Liver (tissue), 3 donors: ENCODE measurements at regions not wholly inside any gene's neighbourhood (a gene's known extent, or its start where the extent isn't known, plus 50 kb on each side); places are given as distances from the start of the nearest gene placed in this dataset.

Experiments
- EGR1 ChIP-seq, 2 donors: IDR thresholded peaks; 2 replicates each; pipeline ENCODE4 v1.6.1; 2016 to 2018; ENCODE audit warnings: antibody characterized with exemption in 2 of 2, low read depth in 2 of 2
- GABPA ChIP-seq, 2 donors: IDR thresholded peaks in 1 of 2; conservative IDR thresholded peaks in 1 of 2; 2 replicates each; pipeline ENCODE4 v1.6.1; 2016; ENCODE audit warnings: antibody characterized with exemption in 2 of 2, mild to moderate bottlenecking in 1 of 2, moderate library complexity in 1 of 2
- JUND ChIP-seq, 2 donors: IDR thresholded peaks; 2 replicates each; pipeline ENCODE4 v1.6.1; 2016; ENCODE audit warnings: antibody characterized with exemption in 2 of 2
- MAX ChIP-seq: IDR thresholded peaks from 2 replicates; pipeline ENCODE4 v1.6.1; 2016; ENCODE audit warnings: antibody characterized with exemption
- RAD21 ChIP-seq, 2 donors: IDR thresholded peaks; 2 replicates each; pipeline ENCODE4 v1.6.1; 2016; ENCODE audit warnings: antibody characterized with exemption in 2 of 2, mild to moderate bottlenecking in 2 of 2
- REST ChIP-seq: IDR thresholded peaks from 2 replicates; pipeline ENCODE4 v1.6.1; 2016; ENCODE audit warnings: antibody characterized with exemption, mild to moderate bottlenecking
- TAF1 ChIP-seq: conservative IDR thresholded peaks from 2 replicates; pipeline ENCODE4 v1.6.1; 2016; ENCODE audit warnings: antibody characterized with exemption, mild to moderate bottlenecking
- YY1 ChIP-seq: IDR thresholded peaks from 2 replicates; pipeline ENCODE4 v1.6.1; 2016; ENCODE audit warnings: antibody characterized with exemption, mild to moderate bottlenecking
- TF ChIP-seq, protein P1 (sequence below): IDR thresholded peaks from 2 replicates; pipeline ENCODE4 v1.6.1; 2016; ENCODE audit warnings: antibody characterized with exemption
- TF ChIP-seq, protein P2 (sequence below): fragments of 150-350 bp; IDR thresholded peaks from 2 replicates; pipeline ENCODE4 v1.5.1; 2017; ENCODE audit warnings: improper control_type of control experiment, low read depth, low read length; ENCODE audit not compliant: missing input control
- TF ChIP-seq, protein P3 (sequence below): IDR thresholded peaks from 2 replicates; pipeline ENCODE4 v1.6.1; 2016; ENCODE audit warnings: antibody characterized with exemption
- donor health status: healthy.
- donor health status: healthy.

GRCh38 chr18:64253873-64254272 lies 105.0 kb upstream of the LINC00305 start:
- TF ChIP-seq, protein P1, sequence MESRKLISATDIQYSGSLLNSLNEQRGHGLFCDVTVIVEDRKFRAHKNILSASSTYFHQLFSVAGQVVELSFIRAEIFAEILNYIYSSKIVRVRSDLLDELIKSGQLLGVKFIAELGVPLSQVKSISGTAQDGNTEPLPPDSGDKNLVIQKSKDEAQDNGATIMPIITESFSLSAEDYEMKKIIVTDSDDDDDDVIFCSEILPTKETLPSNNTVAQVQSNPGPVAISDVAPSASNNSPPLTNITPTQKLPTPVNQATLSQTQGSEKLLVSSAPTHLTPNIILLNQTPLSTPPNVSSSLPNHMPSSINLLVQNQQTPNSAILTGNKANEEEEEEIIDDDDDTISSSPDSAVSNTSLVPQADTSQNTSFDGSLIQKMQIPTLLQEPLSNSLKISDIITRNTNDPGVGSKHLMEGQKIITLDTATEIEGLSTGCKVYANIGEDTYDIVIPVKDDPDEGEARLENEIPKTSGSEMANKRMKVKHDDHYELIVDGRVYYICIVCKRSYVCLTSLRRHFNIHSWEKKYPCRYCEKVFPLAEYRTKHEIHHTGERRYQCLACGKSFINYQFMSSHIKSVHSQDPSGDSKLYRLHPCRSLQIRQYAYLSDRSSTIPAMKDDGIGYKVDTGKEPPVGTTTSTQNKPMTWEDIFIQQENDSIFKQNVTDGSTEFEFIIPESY, result no peak
- TF ChIP-seq REST, result no peak
- no peak for TF ChIP-seq MAX
- no peak for TF ChIP-seq GABPA (IDR thresholded peaks at IDR 0.05 in 1 of 2, conservative IDR thresholded peaks at IDR 0.05 in 1 of 2)
- TF ChIP-seq, protein P2, sequence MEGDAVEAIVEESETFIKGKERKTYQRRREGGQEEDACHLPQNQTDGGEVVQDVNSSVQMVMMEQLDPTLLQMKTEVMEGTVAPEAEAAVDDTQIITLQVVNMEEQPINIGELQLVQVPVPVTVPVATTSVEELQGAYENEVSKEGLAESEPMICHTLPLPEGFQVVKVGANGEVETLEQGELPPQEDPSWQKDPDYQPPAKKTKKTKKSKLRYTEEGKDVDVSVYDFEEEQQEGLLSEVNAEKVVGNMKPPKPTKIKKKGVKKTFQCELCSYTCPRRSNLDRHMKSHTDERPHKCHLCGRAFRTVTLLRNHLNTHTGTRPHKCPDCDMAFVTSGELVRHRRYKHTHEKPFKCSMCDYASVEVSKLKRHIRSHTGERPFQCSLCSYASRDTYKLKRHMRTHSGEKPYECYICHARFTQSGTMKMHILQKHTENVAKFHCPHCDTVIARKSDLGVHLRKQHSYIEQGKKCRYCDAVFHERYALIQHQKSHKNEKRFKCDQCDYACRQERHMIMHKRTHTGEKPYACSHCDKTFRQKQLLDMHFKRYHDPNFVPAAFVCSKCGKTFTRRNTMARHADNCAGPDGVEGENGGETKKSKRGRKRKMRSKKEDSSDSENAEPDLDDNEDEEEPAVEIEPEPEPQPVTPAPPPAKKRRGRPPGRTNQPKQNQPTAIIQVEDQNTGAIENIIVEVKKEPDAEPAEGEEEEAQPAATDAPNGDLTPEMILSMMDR, result no peak
- TF ChIP-seq RAD21 (IDR thresholded peaks at IDR 0.05), result no peak
- no peak for TF ChIP-seq YY1
- no peak for TF ChIP-seq JUND (IDR thresholded peaks at IDR 0.05)
- TF ChIP-seq, protein P3, sequence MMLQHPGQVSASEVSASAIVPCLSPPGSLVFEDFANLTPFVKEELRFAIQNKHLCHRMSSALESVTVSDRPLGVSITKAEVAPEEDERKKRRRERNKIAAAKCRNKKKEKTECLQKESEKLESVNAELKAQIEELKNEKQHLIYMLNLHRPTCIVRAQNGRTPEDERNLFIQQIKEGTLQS, result no peak
- no peak for TF ChIP-seq TAF1
- TF ChIP-seq EGR1 (IDR thresholded peaks at IDR 0.05; ENCODE audit: low read depth in 2 of 2), result no peak
